Muscle of back (tissue), 3 donors: ENCODE measurements at regions not wholly inside any gene's neighbourhood (a gene's known extent, or its start where the extent isn't known, plus 50 kb on each side); places are given as distances from the start of the nearest gene placed in this dataset.

Experiments
- DNase-seq, 3 donors: peaks; one replicate each; pipeline versions ENCODE4 v3.0.0 to v3.0.0-alpha.2; 2013

- DNase-seq = peak; percentile 22 to 92 (median 59)
Measured at GRCh38 chr3:31004025-31004678, 109.7 kb upstream of the GADL1 start.

DNA sequence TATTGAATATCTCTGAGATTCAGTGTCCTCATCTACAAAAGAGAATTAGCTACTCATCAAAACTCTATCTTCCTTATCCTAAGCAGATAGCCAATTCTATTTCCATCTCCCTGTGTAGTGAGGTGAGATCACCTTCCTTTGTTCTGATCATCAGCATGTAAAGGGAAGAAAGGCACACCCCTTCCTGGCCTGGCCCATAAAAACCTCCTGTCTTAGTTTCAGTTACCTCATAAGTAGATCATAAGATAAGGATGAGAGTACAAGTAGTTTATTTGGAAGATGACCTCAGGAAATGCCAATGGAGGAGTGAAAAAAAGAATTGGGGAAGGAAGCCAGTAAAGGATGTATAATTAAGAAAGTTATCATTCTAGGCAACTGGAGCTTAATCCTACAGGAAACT, 114.5 kb upstream of the GADL1 start:
- DNase-seq = no peak

- DNase-seq = no peak
Measured at GRCh38 chr3:31009881-31010280, 115.4 kb upstream of the GADL1 start.

GRCh38 chr3:31010491-31010890, 116.0 kb upstream of the GADL1 start:
- DNase-seq = no peak

- DNase-seq = no peak
Measured at GRCh38 chr3:31011380-31011779, 116.9 kb upstream of the GADL1 start.

DNA sequence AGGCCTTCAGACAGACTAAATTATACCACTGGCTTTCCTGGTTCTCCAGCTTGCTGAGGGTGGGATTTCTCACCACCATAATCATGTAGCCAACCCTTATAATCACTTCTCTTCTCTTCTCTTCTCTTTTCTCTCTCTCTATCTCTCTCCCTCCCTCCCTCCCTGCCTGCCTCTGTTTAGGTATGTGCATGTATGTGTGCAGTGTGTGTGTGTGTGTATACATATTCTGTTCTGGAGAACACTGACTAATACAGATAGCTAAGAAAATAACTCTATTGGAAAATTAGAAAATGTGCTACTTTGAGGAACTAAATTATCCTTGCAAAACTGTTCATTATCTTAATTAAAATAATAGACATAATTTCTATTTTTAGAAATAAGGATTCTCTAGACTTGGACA, 118.6 kb upstream of the GADL1 start:
- no peak for DNase-seq

DNA sequence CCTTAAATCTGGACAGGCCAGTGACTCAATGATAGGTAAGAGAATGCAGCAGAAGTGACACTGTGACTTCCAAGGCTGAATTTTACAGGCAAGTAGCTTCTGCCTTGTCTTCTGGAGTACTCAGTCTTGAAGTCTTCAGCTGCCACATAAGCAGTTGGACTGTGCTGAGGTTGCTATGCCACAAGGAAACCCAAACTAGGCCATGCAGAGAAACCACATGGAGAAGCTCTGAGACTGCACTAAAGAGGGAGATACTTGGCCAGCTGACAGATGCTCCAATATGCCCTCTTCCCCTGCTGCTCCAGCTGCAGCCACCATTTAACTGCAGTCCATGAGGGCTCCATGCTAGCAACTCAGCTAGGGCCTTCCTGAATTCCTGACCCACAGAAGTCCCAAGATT, 119.4 kb upstream of the GADL1 start:
- no peak for DNase-seq

GRCh38 chr3:31014317-31015040, 120.0 kb upstream of the GADL1 start:
- no peak for DNase-seq

- no peak for DNase-seq
Measured at GRCh38 chr3:31016196-31016595, 121.7 kb upstream of the GADL1 start.

- peak in 2 of 3 donors; percentile 29 to 52 for DNase-seq
Measured at GRCh38 chr3:31022716-31023115, 128.3 kb upstream of the GADL1 start.

DNA sequence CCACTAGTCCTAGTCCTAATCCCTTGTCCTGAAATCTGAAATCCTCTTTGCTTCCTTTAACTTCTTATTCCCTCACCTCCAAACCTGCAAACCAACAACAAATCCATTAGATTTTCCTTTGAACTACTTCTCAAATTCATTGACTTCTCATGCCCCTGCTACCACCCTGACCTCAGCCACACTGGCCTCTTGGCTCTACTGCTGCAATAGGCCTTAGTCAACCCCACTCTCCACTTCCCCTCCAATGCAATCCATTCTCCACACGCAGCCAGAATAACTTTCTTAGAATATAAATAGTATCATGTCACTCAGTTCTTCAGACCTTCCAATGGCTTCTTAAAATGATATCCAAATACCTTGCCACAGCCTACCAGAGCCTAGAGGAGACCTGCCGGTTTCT, 131.1 kb upstream of the GADL1 start:
- DNase-seq = no peak

DNA sequence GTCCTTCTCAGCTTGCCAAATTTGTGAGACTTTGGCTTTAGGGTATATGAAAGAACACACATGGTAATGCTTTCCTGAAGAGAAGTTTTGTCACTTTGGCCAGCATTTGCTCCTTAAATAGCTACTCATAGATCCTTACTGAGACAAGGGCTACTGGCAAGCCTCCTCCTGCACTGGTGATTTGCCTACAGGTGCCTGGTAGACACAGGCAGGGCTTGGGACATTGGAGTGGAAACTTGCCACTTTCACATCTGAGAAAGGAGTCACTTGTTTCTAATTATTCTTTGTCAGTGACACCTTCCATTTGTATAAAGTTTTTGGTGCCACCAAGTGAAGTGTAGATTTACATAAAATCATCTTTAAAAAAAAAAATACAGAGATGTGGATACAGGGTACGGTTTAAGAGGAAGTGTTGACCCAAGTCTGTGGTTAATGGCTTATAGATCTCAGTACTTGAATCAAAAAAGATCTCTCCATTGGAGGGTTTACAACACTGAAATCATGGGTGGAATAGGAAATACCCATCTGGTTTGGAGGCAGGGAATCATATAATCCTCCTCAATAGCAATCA, 132.8 kb upstream of the GADL1 start:
- no peak for DNase-seq

DNA sequence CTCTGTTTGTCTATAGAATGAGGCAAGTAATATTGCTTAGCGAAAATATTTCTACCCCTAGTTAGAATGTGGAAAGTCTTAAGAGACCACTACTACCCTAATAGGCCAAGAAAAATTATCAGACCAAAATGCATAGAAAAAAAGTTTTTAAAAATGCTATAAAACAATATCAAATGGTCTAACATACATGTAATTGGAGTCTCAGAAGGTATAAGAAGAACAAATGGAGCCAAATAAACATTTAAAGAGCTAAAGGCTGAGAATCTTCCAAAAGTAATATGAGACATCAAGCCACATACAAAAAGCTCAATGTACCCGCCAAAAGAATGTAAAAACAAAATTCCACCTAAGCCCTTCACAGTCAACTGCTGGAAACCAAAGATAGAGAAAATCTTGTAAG, 133.5 kb upstream of the GADL1 start:
- DNase-seq = no peak

DNA sequence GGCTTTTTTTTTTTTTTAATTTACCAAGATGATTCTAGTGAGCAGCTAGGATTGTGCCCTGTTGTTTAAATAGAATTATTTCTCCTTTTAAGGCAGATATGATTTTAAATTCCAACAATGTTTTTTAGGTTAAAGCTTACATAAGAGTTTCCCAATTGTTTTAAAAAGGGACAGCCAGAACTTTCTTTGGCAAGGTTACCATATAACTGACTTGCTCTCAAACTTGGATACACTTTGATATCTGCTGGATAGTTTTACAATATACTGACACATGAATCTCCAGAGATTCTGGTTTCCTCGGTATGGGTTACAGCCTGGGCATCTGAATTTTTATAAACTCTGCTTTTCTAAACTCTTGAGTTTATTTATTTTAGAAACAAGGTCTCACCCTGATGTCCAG, 134.3 kb upstream of the GADL1 start:
- no peak for DNase-seq

DNA sequence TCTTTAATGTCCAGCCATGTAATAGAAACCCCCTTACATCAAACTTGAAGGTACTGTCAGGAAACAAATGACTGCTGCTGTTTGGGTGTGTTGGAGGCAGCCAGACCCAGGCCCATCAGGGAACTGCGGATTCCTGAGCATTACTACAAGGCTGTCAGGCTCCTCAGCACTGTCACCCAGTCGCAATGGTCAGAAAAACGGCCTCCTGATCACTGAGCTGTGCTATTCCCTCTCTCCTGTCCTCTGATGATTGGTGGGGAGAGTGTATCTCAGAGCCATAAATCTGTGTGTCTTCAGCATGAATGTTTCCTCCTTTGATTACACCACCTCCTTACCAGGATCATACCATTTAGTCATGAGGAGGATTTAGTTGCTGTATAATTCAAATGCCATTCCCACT, 135.2 kb upstream of the GADL1 start:
- DNase-seq = no peak

DNA sequence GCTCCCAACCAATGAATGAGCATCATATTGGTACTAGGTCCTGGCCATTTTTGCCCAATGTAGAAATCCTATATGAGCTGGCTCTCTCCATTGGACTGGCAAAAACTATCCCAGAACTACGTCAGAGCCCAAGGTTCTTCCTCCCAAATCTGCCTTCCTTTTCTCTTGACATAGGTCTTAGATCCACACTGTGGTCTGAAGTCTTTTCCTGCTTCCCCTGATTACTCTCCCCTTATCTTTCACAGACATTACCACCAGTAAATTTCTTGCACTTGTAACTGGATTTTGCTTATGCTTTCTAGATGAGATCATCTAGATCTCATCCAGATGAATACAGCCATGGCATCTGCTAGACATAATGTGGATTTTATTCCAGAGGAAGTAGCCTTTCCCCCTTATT, 141.2 kb upstream of the GADL1 start:
- no peak for DNase-seq

DNA sequence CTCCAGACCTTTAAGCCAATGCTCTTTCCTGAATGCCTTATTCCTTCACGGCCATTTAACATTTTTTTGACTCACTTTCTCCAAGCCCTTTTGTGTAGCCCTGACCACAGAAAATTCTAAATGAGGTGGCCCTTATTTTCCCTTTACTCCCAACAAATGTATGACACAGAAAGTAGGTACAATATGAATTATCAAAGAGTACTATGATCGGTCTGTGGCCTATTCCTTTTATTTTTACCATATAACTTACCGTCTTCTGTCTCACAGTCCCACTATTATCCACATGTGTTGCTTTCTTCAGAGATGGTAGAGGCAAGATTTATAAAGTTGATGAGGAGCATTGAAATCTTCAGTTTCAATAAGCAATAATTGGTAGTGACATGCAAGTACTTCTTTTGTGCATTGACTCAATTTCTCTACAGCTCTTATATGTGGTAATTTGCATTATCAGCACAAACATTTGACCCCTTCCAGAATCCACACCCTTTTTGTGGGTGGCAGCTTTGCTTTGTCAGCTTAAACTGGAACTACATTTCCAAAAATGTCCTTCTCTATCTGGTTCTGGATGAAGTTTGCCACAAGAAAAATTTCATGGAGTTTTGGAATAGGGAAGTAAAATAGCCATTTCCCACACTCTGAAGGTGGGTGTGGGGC, 143.8 kb upstream of the GADL1 start:
- DNase-seq = no peak

- no peak for DNase-seq
Measured at GRCh38 chr3:31039145-31039544, 144.7 kb upstream of the GADL1 start.

DNA sequence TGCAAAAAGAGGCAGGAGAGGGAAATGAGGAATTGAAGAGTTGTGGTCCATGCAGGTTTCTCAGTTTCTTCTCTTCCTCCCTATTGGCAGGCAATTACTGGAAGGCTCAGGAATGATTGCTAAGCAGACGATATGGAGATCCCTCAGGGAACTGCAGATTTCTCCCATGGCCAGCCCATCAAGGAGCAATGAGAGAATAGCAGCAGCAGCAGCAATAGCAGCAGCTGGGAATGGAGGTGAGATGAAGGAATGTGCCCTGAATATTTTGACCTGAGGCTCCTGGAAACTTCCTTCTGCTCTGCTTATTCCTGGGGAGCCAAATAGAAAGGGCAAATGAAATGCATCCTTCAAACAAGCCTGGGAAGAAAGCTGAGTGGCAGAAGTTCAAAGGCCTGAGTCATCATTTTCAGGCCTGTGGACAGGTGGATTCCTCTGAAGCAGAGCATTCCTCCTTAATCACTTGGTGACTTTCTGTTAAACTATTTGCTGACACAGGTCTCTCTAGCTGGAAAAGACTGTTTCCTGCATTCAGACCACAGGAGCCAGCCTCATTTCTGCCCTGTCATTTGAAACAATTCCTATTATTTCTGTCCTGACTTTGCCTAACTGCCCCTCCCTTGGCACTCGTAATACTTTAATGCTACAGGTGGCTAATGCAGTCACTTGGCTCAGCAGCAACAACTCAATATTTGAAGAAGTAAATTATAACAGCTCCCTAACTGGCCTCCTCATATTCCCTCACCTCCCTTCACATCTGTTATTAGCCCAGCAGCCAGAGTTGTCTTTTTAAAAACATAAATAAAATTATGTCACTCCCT, 146.9 kb upstream of the GADL1 start:
- peak in 2 of 3 donors; percentile 31 to 78 for DNase-seq

DNA sequence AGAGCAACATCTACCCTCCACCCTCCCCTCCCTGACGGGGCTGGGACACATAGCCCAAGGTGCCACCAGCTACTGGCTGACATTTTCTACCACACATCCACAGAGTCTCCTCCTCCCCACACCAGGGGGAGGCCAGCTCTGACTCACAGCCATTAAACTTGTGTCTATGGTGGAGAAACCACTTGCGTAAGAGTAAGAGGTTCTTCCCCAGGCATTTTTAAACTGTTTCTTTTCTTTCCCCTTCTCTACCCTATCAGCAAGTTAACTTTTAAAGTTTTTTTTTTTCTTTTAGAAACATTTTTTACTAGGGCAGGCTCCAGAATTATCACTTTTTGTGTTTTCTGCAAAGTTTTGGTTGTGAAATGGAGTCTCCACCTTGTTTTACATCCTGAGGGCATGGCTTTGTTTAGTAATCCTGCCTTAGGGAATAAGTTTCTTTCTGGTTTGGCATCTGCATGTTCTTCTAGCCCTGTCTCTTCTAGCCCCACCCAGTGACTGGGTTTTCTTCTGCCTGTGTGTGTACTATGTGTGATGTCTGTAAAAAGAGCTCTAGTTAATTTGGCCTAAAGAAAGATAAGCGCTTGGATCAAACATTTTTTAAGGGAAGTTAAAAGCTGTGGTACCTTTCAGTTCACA, 148.8 kb upstream of the GADL1 start:
- DNase-seq = no peak

DNA sequence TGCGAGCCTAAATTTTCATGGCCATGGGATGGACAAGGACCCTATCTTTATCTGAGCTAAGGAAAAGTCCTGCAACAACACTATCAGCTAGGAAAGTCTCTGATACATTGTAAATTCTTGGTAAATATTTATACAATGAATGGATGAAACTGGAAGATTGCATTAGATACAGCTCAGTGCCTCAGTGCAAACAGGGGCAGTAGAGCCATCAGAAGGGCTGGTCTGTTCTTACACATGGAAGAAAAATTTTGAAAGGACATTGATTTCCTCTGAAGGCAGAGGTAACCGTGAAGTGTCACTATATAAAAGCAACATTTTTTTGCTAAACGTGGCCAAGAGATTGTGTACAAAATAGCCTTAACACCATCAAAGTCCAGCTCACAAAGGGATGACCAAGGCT, 153.2 kb upstream of the GADL1 start:
- no peak for DNase-seq

- DNase-seq = no peak
Measured at GRCh38 chr3:31048143-31048542, 153.7 kb upstream of the GADL1 start.
